Vagina (tissue), 2 donors: ENCODE measurements at regions not wholly inside any gene's neighbourhood (a gene's known extent, or its start where the extent isn't known, plus 50 kb on each side); places are given as distances from the start of the nearest gene placed in this dataset.

Experiments
- CTCF ChIP-seq, 3 experiments: fragments of 450-650 bp in 2 of 3; fragments of 200-600 bp in 1 of 3; sonication (generic) in 1 of 3; IDR thresholded peaks; one replicate each; pipeline ENCODE4 v1.5.1; 2017 to 2019; ENCODE audit warnings: antibody characterized with exemption in 3 of 3, mild to moderate bottlenecking in 2 of 3, moderate library complexity in 2 of 3
- POLR2A ChIP-seq, 2 donors: fragments of 450-650 bp; IDR thresholded peaks; one replicate each; pipeline ENCODE4 v1.6.1; 2017; ENCODE audit warnings: antibody characterized with exemption in 2 of 2, mild to moderate bottlenecking in 2 of 2, moderate library complexity in 2 of 2
- POLR2AphosphoS5 ChIP-seq, 2 donors: sonication (generic); formaldehyde crosslinking; IDR thresholded peaks; one replicate each; pipeline ENCODE4 v1.9.0; 2017; ENCODE audit warnings: antibody characterized with exemption in 2 of 2, mild to moderate bottlenecking in 2 of 2, low read depth in 1 of 2; ENCODE audit not compliant: insufficient read depth in 1 of 2

GRCh38 chr2:100759901-100760300, 60.0 kb upstream of the NPAS2 start:
- TF ChIP-seq POLR2A (IDR thresholded peaks at IDR 0.05) (no peak), CTCF (IDR thresholded peaks at IDR 0.05) (no peak), POLR2AphosphoS5 (IDR thresholded peaks at IDR 0.05; ENCODE audit: insufficient read depth in 1 of 2, low read depth in 1 of 2) (no peak)
